HG02973 (cell line): ENCODE measurements at regions not wholly inside any gene's neighbourhood (a gene's known extent, or its start where the extent isn't known, plus 50 kb on each side); places are given as distances from the start of the nearest gene placed in this dataset.
"Not testable (repeated sequence)": the region's sequence is repeated elsewhere in the genome, so short reads cannot be mapped to it uniquely, and the experiment has no call there.

Experiments used
- ATAC-seq: cut with Tn5 transposase; IDR thresholded peaks from one replicate; pipeline ENCODE4 v1.9.1; 2021; ENCODE audit warnings: moderate library complexity; ENCODE audit not compliant: unreplicated experiment

- ATAC-seq = no peak
Measured at GRCh38 chr6:156602066-156602385, 175.2 kb upstream of the ARID1B start.

- no peak for ATAC-seq
Measured at GRCh38 chr6:156601152-156602065, 175.8 kb upstream of the ARID1B start.

- ATAC-seq = no peak
Measured at GRCh38 chr6:156600678-156601077, 176.5 kb upstream of the ARID1B start.

- ATAC-seq = no peak
Measured at GRCh38 chr6:156599978-156600590, 177.1 kb upstream of the ARID1B start.

- no peak for ATAC-seq
Measured at GRCh38 chr6:156599366-156599765, 177.8 kb upstream of the ARID1B start.

DNA sequence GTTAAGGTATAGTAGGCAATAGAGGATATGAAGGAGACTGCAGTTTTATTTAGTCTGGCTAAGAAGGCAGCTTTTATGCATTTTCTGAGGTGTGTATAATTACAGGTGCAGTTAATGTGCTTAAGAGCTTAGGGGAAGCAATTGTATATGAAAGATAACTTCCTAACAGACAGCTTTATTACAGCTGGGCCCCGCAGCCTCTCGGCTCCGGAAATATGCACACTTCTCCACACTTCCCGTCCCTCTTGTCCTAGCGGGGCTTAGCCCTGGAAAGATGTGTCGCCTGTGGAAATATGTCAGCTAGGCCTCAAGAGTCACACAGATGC is 178.4 kb upstream of the ARID1B start:
- no peak for ATAC-seq

DNA sequence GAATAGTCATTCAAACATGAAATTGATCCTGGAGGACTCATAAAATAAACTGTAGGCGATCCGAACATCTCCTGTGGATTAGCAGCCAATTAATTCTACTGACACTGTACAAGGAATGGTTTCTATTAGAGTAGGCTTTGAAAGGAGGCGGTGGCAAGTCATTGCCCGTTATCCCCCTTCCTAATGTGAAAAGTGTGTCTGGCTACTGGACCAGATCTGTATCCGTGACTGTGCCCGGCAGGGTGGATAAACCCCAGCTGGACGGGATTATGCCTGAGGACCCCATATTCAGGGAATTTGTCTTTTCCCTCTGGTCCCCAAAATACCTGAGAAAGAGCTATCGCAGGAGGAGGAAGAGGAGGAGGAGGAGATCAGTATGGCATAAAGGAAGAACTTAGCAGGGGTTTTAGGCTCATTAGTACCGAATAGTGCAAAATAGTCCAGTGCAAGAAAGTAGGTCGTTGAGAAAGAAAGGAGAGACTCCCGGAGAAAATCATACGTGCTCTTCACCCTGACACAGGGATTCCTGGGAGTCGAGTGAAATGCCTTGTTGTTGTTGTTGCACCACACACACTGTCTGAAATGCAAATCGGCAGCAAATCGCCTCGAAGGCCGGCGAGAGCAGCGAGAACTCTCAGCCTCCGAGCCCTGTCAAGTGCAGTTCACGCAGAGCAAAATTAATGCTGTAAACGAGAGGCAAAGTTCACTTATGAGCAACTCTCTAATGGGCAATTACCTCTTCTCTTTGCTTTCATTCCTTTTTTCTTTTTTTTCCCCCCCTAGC is 178.9 kb upstream of the ARID1B start:
- no peak for ATAC-seq

DNA sequence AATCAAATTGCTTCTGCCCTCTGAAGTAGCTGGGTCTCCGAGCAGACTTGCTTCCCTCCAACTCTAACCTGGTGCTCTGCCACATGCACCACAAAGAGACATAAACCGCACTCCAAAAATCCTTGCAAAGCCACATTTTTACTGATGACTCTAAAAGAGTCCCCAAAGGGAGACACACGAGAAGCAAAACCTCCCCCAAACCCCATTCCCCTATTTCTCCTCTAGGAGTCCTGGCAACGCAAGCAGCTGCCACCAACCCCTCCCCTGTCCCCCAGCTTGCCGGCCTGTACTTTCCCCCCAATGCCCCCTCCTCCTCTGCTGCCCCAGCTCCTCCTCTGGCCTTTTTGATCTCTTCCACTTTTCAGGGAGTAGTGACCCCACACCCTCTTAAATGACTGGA is 180.1 kb upstream of the ARID1B start:
- ATAC-seq = no peak

DNA sequence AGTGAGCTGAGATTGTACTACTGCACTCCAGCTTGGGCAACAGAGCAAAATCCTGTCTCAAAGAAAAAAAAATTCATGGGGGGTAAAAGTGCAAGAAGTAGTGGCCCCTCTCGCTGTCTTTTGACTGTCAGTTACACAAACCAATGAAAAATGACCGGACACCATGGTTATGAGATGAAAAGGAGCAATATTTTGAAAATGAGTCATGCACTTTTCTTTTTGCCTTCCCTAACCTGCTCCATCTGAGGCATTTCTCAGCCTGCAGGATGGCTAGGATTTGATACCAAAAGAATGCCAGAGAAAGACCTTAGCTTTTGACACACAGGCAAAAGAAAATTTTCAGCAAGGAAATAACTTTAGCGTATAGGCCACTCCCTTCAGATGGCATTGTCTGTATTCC is 181.7 kb upstream of the ARID1B start:
- no peak for ATAC-seq

DNA sequence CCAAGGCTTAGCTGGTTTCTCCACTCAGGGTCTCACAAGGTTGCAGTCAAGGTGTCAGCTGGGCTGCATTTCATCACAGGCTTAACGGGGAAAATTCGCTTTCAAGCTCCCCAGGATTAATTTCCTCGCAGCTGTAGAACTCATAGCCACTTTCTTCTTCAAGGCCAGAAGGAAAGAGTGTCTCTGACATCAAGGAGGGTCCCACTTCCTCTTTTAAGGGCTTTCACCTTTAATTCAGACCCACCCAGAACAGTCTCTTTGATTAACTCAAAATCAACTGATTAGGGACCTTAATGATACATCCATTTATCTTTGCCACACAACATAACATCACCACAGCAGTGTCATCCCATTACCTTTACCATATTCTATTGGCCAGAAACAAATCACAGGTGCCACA is 183.3 kb upstream of the ARID1B start:
- no peak for ATAC-seq

DNA sequence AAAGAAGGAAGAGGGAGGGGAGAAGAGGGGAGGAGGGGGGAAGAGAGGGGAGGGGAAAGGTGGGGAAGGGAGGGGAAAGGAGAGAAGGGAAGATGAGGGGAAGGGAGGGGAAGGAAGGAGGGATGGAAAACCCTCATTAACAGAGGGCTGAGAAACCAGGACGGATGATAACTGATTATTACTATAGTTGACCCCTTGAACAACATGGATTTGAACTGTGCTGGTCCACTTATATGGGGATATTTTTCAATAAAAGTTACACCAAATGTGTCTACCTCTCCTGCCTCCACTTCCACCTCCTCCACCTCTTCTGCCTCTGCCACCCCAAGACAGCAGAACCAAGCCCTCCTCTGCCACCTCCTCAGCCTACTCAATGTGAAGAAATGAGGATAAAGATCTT is 184.1 kb upstream of the ARID1B start:
- ATAC-seq = no peak

DNA sequence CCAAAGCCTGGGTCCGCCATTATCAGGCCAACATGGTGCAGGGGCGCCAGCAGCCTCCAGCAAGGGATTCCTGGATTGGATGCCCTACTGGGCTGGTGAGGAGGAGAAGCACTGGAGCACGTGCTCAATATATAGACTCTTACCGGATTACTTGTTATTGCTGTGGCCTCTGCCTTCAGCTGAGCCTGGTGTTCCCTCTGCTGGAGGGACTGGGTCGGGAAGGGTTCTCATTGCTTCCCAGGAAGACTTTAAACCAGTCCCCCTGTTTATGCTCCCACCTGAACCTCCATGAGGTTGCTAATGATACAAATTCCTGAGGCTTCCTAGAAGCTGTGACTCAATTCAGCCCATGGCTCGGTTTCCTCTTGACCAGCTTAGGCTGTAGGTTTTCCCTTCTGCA is 186.7 kb upstream of the ARID1B start:
- no peak for ATAC-seq

DNA sequence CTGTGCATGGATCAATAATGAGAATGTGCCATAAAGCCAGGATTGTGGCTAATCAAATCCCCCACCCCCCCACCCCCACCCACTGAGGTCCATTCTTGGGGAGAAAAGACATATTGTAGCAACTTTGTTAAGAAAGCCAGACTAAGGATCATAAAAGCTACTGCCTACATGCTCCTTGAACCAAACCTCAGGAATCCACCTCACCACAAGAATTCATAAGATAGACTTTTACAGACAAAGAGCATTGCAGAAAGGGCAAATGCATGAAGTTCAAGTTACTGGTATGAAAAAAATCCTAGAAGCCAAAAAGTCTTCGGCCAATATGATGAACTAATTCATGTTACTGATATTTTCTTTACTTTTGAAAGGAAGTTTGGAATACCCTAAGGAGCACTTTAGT is 187.9 kb upstream of the ARID1B start:
- no peak for ATAC-seq

GRCh38 chr6:156587751-156588301 is 189.4 kb upstream of the ARID1B start:
- ATAC-seq = no peak

- ATAC-seq = no peak
Measured at GRCh38 chr6:156587071-156587470, 190.1 kb upstream of the ARID1B start.

- ATAC-seq = no peak
Measured at GRCh38 chr6:156585859-156586258, 191.3 kb upstream of the ARID1B start.

- ATAC-seq = not testable (repeated sequence)
Measured at GRCh38 chr6:156584121-156584520, 193.1 kb upstream of the ARID1B start.

- no peak for ATAC-seq
Measured at GRCh38 chr6:156583083-156583482, 194.1 kb upstream of the ARID1B start.

GRCh38 chr6:156582509-156582992 is 194.6 kb upstream of the ARID1B start:
- no peak for ATAC-seq

DNA sequence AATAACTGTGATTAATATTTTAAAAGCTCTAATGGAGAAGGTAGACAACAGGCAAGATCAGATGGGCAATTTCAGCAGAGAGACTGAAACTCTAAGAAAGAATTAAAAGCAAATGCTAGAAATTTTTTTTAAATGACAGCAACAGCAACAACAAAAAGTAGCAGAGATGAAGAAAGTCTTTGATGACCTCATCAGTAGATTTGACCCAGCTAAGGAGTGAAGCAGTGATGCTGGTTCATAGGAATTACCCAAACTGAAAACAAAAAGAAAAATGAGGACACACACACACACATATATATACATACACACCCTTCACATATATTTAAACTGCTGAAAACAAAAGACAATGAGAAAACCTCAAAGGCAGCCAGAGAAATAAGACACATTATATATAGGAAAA is 197.6 kb upstream of the ARID1B start:
- ATAC-seq = no peak

GRCh38 chr6:156577749-156578148 is 199.4 kb upstream of the ARID1B start:
- ATAC-seq = no peak

- no peak for ATAC-seq
Measured at GRCh38 chr6:156575361-156575760, 201.8 kb upstream of the ARID1B start.
